GM12801 (cell line): ENCODE measurements at regions not wholly inside any gene's neighbourhood (a gene's known extent, or its start where the extent isn't known, plus 50 kb on each side); places are given as distances from the start of the nearest gene placed in this dataset.

Experiments used
- TF ChIP-seq, protein P1 (sequence below): IDR thresholded peaks from one replicate; pipeline ENCODE4 v1.5.1; 2011; ENCODE audit warnings: control low read depth; ENCODE audit not compliant: insufficient read length; ENCODE audit errors: extremely low read depth

GRCh38 chr20:52536841-52537400, 345.3 kb upstream of the ZFP64 start:
- TF ChIP-seq, protein P1, sequence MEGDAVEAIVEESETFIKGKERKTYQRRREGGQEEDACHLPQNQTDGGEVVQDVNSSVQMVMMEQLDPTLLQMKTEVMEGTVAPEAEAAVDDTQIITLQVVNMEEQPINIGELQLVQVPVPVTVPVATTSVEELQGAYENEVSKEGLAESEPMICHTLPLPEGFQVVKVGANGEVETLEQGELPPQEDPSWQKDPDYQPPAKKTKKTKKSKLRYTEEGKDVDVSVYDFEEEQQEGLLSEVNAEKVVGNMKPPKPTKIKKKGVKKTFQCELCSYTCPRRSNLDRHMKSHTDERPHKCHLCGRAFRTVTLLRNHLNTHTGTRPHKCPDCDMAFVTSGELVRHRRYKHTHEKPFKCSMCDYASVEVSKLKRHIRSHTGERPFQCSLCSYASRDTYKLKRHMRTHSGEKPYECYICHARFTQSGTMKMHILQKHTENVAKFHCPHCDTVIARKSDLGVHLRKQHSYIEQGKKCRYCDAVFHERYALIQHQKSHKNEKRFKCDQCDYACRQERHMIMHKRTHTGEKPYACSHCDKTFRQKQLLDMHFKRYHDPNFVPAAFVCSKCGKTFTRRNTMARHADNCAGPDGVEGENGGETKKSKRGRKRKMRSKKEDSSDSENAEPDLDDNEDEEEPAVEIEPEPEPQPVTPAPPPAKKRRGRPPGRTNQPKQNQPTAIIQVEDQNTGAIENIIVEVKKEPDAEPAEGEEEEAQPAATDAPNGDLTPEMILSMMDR, result no peak

DNA sequence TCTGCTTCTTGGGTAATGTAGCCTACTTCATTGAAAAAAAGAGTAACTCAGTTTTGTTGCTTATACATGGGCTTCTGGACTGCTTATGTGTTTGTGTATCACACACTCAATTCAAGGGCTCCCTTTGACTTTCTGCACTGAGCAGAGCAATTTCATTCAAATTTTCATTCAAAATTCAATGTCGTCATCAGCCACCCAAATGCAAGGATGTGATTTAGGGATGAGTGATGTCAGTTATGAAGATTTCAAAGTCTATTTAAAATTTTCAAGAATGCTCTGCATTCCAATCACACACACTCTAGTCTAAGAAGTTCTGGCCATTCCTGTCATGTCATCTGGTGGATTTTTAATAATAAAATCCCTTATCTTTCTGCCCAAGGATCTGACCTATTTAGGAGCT, 344.5 kb upstream of the ZFP64 start:
- TF ChIP-seq, protein P1, result no peak

DNA sequence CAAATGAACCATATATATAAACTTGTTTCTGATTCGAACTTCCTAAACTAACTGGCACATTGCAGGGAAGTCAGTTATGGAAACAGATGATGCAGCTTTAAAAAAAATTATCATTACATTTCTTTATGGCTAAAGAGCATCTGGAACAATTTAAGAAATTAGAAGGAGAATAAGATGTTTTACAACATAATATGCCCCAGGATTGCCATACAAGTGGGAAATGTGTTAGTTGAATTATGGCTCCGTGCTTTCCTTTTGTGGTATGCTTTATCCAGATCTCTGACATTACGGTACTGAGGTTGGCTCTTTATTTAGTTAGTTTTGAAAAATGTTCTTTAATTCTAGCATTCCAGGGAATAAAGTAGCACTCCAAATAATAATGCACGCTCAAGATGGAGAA, 343.0 kb upstream of the ZFP64 start:
- TF ChIP-seq, protein P1, result no peak

DNA sequence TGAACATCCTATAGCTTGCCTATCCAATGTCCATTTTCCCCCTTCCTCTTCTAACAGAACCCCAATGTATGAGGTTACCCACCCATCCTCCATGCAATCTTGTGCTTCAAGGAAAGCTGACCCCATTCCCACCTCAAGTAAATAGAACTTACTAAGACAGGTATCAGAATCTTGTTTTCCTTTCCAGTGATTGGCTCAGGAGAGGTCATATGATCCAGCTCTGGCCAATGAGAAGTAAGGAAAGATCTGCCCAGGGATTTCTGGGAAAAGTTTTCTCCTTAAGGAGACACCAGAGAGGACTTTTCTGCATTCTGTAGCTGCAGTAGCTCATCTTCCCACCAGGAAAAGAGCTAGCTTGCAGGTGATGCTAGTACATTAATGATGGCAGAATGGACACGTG, 341.8 kb upstream of the ZFP64 start:
- TF ChIP-seq, protein P1, result no peak

DNA sequence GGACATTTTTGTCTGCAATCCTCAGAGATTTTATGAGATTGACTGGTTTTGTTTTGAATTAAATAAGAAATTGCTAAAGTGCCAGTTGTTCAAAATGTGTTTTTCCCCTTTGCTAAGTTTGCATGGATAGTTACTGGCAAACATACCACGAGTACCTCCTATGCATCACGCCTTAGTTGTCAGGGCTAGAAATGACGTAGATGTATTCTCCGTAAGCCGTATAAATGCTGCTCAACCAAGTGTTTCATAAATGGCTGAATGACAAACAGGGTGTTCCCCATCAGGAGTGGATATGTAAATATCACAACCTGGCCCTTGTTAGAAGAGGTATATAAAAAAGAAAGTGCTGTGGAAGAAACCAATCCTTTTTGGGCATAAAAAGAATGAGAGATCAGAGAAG, 341.1 kb upstream of the ZFP64 start:
- TF ChIP-seq, protein P1, result no peak

- TF ChIP-seq, protein P1, result no peak
Observed at GRCh38 chr20:52530571-52530970, 339.0 kb upstream of the ZFP64 start.

DNA sequence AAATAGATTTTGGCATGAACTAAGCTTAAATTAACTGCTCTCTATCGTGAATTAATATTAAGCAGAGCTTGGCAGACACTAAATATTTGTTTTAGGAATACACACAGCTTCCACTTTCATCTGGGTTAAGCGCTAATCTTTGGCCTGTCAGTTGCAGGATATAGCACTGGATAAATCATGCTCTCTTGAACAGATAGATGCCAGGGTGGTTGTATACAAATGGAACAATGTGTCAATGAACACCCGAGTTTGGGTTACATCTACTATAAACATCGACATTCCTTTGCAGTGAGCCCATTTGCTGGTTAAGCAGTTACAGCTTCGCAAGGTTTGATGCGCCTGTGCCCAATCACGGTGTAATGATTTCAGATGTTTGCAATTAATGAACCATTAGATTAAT, 338.2 kb upstream of the ZFP64 start:
- TF ChIP-seq, protein P1, result no peak

GRCh38 chr20:52524861-52525260, 333.3 kb upstream of the ZFP64 start:
- TF ChIP-seq, protein P1, result no peak
